GM18508 (cell line): ENCODE measurements at regions not wholly inside any gene's neighbourhood (a gene's known extent, or its start where the extent isn't known, plus 50 kb on each side); places are given as distances from the start of the nearest gene placed in this dataset.

Experiments used
- ATAC-seq: cut with Tn5 transposase; IDR thresholded peaks from one replicate; pipeline ENCODE4 v1.9.1; 2021; ENCODE audit warnings: moderate number of reproducible peaks; ENCODE audit not compliant: insufficient read depth, unreplicated experiment

- no peak for ATAC-seq
Measured at GRCh38 chr6:45794465-45794864, 221.2 kb downstream of the CLIC5 start.

GRCh38 chr6:45791211-45792168, 224.2 kb downstream of the CLIC5 start:
- no peak for ATAC-seq

GRCh38 chr6:45789238-45789637, 226.4 kb downstream of the CLIC5 start:
- no peak for ATAC-seq

GRCh38 chr6:45787384-45787783, 228.3 kb downstream of the CLIC5 start:
- no peak for ATAC-seq

- ATAC-seq: no peak
Measured at GRCh38 chr6:45786355-45786781, 229.3 kb downstream of the CLIC5 start.

GRCh38 chr6:45784250-45784649, 231.4 kb downstream of the CLIC5 start:
- ATAC-seq: no peak

- no peak for ATAC-seq
Measured at GRCh38 chr6:45783716-45784115, 231.9 kb downstream of the CLIC5 start.

GRCh38 chr6:45781890-45782289, 233.8 kb downstream of the CLIC5 start:
- no peak for ATAC-seq

- no peak for ATAC-seq
Measured at GRCh38 chr6:45780523-45780922, 235.1 kb downstream of the CLIC5 start.

- ATAC-seq: no peak
Measured at GRCh38 chr6:45775026-45775697, 240.5 kb downstream of the CLIC5 start.

- ATAC-seq: no peak
Measured at GRCh38 chr6:45773906-45774305, 241.8 kb downstream of the CLIC5 start.

- no peak for ATAC-seq
Measured at GRCh38 chr6:45772886-45773495, 242.7 kb downstream of the CLIC5 start.

GRCh38 chr6:45772051-45772450, 243.6 kb downstream of the CLIC5 start:
- no peak for ATAC-seq

- no peak for ATAC-seq
Measured at GRCh38 chr6:45763281-45763680, 252.4 kb downstream of the CLIC5 start.

GRCh38 chr6:45759472-45759810, 256.2 kb downstream of the CLIC5 start:
- ATAC-seq: no peak

- no peak for ATAC-seq
Measured at GRCh38 chr6:45758787-45759471, 256.7 kb downstream of the CLIC5 start.

GRCh38 chr6:45757443-45758130, 258.1 kb downstream of the CLIC5 start:
- ATAC-seq: no peak

- no peak for ATAC-seq
Measured at GRCh38 chr6:45756606-45757005, 259.1 kb downstream of the CLIC5 start.

- no peak for ATAC-seq
Measured at GRCh38 chr6:45754432-45754831, 261.2 kb downstream of the CLIC5 start.

GRCh38 chr6:45746046-45746445, 269.6 kb downstream of the CLIC5 start:
- ATAC-seq: no peak
